Activated CD8-positive, alpha-beta memory T cell treated with anti-CD3 and anti-CD28 coated beads, Interleukin-2, amount 50 U/mL, for 24 hours (primary cell): ENCODE measurements at regions not wholly inside any gene's neighbourhood (a gene's known extent, or its start where the extent isn't known, plus 50 kb on each side); places are given as distances from the start of the nearest gene placed in this dataset.

Experiments
- DNase-seq: peaks from one replicate; pipeline ENCODE4 v3.0.0-alpha.2; 2020; ENCODE audit errors: extremely low read depth

GRCh38 chr10:64501807-64502206 lies 980.6 kb downstream of the REEP3 start:
- no peak for DNase-seq

- no peak for DNase-seq
Observed at GRCh38 chr10:64502936-64503335, 981.7 kb downstream of the REEP3 start.

DNA sequence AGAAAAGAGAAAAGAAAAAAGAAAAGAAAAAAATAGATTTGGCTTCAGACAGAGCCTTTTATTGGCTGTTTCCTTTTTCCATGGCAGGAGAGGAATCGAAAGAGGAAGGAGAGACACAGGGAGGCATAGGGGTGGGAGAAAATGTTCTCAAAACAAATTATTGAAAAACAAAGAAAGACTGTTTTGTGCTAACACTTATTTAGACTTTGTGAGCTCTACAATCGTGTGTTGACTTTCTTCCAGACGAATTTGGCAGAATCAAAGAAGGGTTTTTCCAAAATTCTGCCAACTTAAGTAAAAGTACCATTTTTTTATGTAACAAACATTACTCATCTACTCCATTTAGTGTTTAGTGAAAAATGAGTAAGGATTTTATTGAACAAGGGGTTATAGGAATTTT lies 982.2 kb downstream of the REEP3 start:
- no peak for DNase-seq

DNA sequence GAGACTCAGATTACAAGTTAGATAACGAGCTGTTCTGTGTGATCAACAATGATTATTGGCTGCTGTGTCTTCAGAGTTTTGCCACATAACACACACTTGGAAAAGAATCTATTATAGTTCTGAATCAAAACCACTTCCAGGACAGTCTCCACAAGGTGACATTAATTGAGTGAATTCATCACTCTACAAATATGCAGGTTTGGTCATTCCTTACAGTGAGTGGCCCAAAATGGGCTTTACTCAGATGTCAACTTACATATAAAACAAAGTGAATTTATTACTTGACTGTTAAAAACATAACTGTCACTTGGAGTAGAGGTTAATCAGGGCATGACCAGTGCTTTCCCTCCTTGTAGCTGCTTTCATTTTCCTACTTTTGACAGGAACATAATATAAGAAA lies 984.3 kb downstream of the REEP3 start:
- no peak for DNase-seq

DNA sequence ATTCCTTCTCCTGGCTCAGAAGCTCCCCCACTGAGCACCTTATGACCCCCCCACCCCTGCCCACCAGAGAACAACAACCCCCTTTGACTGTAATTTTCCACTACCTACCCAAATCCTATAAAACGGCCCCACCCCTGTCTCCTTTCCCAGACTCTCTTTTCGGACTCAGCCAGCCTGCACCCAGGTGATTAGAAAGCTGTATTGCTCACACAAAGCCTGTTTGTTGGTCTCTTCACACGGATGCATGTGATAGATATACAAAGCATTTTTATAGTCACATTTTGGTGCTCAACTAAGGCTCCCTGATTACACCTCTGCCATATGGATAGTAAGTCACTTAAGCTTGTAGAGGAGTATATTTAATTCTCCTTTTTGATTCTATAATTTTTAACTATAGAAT lies 985.8 kb downstream of the REEP3 start:
- no peak for DNase-seq

- DNase-seq: no peak
Observed at GRCh38 chr10:64507651-64508028, 986.4 kb downstream of the REEP3 start.

GRCh38 chr10:64508029-64508661 lies 986.9 kb downstream of the REEP3 start:
- DNase-seq: no peak

GRCh38 chr10:64515970-64516699 lies 994.9 kb downstream of the REEP3 start:
- no peak for DNase-seq

DNA sequence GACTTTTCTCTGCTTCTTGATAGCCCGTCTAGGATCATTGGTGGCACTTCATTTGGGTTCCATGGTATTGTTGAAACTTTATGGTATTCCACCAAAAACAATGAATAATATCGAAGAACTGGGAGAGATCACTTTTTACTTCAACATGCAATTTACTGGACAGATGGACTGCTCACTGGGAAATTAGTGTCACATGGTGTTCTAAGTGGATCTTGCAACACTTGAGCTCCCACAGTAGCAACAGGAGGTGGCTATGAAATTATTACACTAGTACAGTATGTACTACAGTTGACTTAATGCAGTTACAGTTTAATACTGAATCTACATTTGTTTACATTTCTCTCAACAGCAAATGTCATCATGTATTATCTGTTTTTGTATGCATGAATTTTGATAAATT lies 997.3 kb downstream of the REEP3 start:
- DNase-seq: no peak

DNA sequence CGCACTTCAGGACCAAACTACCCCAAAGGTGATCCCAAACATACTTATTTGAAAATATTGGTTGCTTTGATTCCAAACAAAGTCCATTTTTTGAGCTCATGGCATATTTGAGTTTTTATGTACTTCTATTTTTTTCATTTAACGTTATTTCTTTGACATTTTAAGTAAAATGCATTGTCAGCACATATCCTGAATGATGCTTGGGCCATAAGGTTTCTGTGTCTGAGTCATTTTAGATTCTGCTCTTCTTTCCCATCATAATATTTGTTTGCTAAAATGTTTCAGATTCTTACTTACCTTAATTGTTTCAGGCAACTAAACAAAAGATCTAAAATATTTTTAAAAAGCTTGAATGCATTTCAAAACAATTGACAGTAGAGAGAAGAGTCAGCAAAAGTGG lies 998.2 kb downstream of the REEP3 start:
- no peak for DNase-seq

GRCh38 chr10:64519831-64520230 lies 998.6 kb downstream of the REEP3 start:
- DNase-seq: no peak

GRCh38 chr10:64523065-64523759 lies 1002.0 kb downstream of the REEP3 start:
- no peak for DNase-seq

GRCh38 chr10:64528294-64529002 lies 1007.2 kb downstream of the REEP3 start:
- no peak for DNase-seq

DNA sequence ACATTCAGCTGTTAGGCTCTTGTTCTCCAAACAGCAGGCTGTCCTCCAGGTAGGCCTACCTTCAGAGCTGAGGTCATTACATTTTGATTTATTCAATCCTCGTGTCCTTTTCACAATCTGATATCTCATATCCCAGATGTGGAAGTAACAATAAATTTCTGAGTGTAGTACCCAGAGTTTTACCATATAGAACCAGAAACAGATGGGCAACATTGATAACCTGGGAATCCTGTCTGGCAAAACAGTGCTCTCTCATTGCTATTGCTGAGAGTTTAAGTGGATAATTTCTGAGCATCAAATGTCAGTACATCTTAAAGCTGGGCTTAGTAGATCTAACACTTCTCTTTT lies 1007.8 kb downstream of the REEP3 start:
- no peak for DNase-seq

DNA sequence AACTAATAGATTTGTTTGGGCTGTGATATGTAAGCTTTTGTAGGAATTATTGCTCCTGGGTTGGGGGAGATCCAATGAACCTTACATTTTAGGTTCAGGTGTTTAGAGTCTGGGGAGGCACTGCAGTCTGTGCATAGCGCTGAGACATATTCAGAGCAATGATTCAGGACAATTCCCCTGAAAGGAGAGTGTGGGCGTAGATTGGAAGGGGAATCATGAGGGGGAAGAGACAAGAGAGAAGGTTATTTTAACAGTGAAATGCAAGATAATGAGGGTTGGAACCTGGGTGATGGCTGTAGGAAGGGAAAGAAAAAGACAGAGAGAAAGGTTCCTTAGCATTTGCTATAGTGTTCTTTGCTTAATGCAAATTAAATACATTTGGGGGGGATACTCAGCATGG lies 1013.4 kb downstream of the REEP3 start:
- no peak for DNase-seq

DNA sequence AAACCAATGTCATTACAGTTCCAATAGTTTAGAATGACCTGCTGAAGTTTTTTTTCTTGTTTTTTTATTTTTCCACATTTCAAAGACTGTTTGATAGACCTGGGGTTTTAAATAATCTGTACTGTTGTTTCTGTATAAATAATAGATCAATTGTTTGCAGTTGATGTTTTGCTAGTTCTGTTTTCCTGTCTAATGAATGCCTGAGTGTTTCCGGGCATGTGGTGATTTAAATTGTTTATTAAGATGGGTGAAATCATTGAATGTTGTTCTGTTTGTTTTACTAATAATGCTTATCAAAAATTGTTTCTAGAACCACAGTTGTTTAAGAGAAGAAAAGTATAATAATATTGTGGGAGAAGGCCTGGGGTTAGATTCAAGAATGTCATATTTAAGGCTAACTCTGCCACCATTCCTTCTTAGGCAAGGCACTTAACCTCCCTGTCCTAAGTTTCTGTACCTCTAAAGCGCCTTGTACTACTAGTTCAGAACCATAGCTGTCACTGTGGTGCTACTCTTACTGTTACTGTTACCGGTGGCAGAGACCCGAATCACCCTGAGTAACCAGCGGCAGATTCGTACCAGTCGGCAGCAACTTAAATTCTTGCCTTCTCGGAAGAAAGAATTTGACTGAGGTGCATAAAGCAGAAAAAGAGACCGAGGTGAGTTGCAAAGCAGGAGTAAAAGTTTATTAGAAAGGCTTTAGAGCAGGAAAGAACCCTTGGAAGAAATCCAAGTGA lies 1014.1 kb downstream of the REEP3 start:
- DNase-seq: no peak

DNA sequence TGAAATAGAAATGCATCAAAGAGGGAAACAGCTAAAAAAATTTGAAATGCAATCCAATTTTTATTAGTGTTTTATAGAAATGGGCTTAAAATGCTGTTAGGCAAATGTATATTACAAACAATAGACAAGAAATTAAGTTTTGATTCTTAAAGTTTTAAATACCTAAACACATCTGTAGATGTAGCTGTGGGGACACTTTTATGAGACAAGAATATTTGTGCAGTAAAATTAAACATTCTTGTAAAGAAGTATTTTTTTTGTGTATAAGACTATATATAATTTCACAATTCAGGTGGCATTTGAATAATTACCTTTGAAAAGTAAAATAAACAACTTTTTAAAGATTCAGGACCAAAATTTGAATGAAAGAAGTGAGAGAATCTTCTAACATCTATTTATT lies 1015.9 kb downstream of the REEP3 start:
- DNase-seq: no peak

- no peak for DNase-seq
Observed at GRCh38 chr10:64537928-64538327, 1016.7 kb downstream of the REEP3 start.

DNA sequence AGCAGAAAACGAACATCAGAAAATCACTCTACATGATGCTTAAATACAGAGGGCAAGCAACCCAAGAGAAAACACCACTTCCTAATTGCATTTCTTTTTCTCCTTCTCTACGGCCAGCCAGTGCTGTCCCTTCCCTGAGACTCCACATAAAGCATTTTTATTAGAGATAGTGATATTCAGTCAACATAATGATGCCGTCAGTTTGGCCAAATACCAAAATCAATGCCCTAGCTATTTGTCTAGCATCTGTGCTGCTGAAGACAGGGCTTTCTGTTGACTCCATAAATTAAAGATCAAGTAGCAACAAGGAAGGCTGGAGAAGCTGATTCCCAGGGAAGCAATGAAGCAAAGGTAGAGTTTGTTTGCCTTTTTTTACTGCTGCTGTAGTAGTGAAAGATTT lies 1024.9 kb downstream of the REEP3 start:
- no peak for DNase-seq

DNA sequence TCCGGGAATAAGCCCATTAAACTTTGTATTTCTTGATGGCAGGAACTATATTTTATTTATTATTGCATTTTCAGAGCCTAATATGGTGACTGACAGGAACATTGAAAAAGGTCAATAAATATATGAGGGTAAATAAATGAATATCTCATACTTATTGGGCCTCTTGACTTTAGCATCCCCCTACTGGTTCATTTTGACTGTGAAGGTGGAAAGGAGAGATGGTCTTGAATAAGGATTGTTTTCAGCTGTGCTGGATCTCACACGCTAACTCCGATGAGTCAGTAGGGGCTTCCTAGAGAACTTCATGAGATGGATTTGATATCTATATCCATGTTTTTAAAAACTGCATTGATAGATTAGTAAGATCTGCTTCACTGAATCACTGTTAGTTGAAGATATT lies 1026.0 kb downstream of the REEP3 start:
- DNase-seq: no peak

- DNase-seq: no peak
Observed at GRCh38 chr10:64555666-64556065, 1034.5 kb downstream of the REEP3 start.
